ENCODE measurements at regions not wholly inside any gene's neighbourhood (a gene's known extent, or its start where the extent isn't known, plus 50 kb on each side); places are given as distances from the start of the nearest gene placed in this dataset.

- H4K20me1 ChIP-seq (ENCODE audit: insufficient read depth, poor library complexity, severe bottlenecking) = no peaks in the 10 kb centered on the region
- no peaks in the 10 kb centered on the region for H3K9me3 ChIP-seq (ENCODE audit: low read depth)
- no peak overlapping the region for H3K4me2 ChIP-seq
- no peaks in the 10 kb centered on the region for H3K9me2 ChIP-seq (replicated peaks; ENCODE audit: insufficient read depth)
- no peak overlapping the region for H3K27ac ChIP-seq
- H3K4me3 ChIP-seq = no peak overlapping the region
- no peaks in the 10 kb centered on the region for H3K79me2 ChIP-seq
- H3K36me3 ChIP-seq (replicated peaks; ENCODE audit: insufficient read depth, low read depth) = no peaks in the 10 kb centered on the region
- peaks cover 4% of the 10 kb centered on the region for H3K27me3 ChIP-seq
- TF ChIP-seq EZH2 (IDR thresholded peaks at IDR 0.05; ENCODE audit: borderline replicate concordance) = no peak
- TF ChIP-seq, protein P1, sequence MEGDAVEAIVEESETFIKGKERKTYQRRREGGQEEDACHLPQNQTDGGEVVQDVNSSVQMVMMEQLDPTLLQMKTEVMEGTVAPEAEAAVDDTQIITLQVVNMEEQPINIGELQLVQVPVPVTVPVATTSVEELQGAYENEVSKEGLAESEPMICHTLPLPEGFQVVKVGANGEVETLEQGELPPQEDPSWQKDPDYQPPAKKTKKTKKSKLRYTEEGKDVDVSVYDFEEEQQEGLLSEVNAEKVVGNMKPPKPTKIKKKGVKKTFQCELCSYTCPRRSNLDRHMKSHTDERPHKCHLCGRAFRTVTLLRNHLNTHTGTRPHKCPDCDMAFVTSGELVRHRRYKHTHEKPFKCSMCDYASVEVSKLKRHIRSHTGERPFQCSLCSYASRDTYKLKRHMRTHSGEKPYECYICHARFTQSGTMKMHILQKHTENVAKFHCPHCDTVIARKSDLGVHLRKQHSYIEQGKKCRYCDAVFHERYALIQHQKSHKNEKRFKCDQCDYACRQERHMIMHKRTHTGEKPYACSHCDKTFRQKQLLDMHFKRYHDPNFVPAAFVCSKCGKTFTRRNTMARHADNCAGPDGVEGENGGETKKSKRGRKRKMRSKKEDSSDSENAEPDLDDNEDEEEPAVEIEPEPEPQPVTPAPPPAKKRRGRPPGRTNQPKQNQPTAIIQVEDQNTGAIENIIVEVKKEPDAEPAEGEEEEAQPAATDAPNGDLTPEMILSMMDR (IDR thresholded peaks at IDR 0.05; ENCODE audit: poor library complexity) = no peak
- TF ChIP-seq EZH2phosphoT487 (IDR thresholded peaks at IDR 0.05; ENCODE audit: low read depth, severe bottlenecking, unreplicated experiment) = no peak
- no peak for DNase-seq (ENCODE audit: low spot score)
- H2AFZ ChIP-seq = no peak overlapping the region
- WGBS (ENCODE audit: low lambda C conversion rate, missing lambda C conversion rate) = 87% methylated on average over 5 of the region's 5 CpGs
- H3K4me1 ChIP-seq (ENCODE audit: insufficient read depth) = no peaks in the 10 kb centered on the region
These were observed 143.4 kb upstream of the EGR2 start for GRCh38 chr10:62959553-62959952.

DNA sequence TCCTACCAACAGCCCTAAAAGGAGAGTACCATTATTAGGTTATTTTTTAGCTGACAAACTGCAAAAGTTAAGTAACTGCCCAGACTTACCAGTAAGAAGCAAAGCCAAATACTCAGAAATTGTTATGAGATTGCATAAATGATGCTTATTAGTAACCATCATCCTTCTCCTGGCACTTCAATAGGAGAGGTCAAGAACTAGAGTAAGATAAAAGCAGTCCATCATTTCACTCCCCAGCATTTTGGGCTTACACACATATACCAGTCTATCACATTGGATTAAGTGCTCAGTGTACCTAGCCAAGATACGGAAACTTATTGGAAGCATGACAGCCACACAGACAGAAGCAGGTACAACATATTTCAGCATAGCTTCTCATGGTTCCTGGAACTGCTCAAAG lies 142.8 kb upstream of the EGR2 start:
- H3K4me3 ChIP-seq = no peak overlapping the region
- no peaks in the 10 kb centered on the region for H3K36me3 ChIP-seq (replicated peaks; ENCODE audit: insufficient read depth, low read depth)
- no peak overlapping the region for H3K27ac ChIP-seq
- H3K9me3 ChIP-seq (ENCODE audit: low read depth) = no peaks in the 10 kb centered on the region
- no peaks in the 10 kb centered on the region for H3K9me2 ChIP-seq (replicated peaks; ENCODE audit: insufficient read depth)
- no peak for DNase-seq (ENCODE audit: low spot score)
- TF ChIP-seq EZH2phosphoT487 (IDR thresholded peaks at IDR 0.05; ENCODE audit: low read depth, severe bottlenecking, unreplicated experiment) (no peak), EZH2 (IDR thresholded peaks at IDR 0.05; ENCODE audit: borderline replicate concordance) (no peak)
- TF ChIP-seq, protein P1 (IDR thresholded peaks at IDR 0.05; ENCODE audit: poor library complexity) = no peak
- 83% methylated on average over 1 of the region's 1 CpG for WGBS (ENCODE audit: low lambda C conversion rate, missing lambda C conversion rate)
- no peaks in the 10 kb centered on the region for H3K79me2 ChIP-seq
- no peak overlapping the region for H2AFZ ChIP-seq
- H3K4me1 ChIP-seq (ENCODE audit: insufficient read depth) = no peaks in the 10 kb centered on the region
- H4K20me1 ChIP-seq (ENCODE audit: insufficient read depth, poor library complexity, severe bottlenecking) = no peaks in the 10 kb centered on the region
- no peak overlapping the region for H3K4me2 ChIP-seq
- peaks cover 4% of the 10 kb centered on the region for H3K27me3 ChIP-seq

GRCh38 chr10:62946278-62946677 lies 130.1 kb upstream of the EGR2 start:
- H3K27me3 ChIP-seq = no peaks in the 10 kb centered on the region
- no peaks in the 10 kb centered on the region for H3K79me2 ChIP-seq
- TF ChIP-seq, protein P1 (IDR thresholded peaks at IDR 0.05; ENCODE audit: poor library complexity) = no peak
- TF ChIP-seq EZH2 (IDR thresholded peaks at IDR 0.05; ENCODE audit: borderline replicate concordance) (no peak), EZH2phosphoT487 (IDR thresholded peaks at IDR 0.05; ENCODE audit: low read depth, severe bottlenecking, unreplicated experiment) (no peak)
- H2AFZ ChIP-seq = no peak overlapping the region
- H3K4me2 ChIP-seq = no peak overlapping the region
- H3K4me3 ChIP-seq = no peak overlapping the region
- no peaks in the 10 kb centered on the region for H3K4me1 ChIP-seq (ENCODE audit: insufficient read depth)
- 100% methylated on average over 3 of the region's 3 CpGs for WGBS (ENCODE audit: low lambda C conversion rate, missing lambda C conversion rate)
- H3K9me2 ChIP-seq (replicated peaks; ENCODE audit: insufficient read depth) = no peaks in the 10 kb centered on the region
- no peaks in the 10 kb centered on the region for H3K36me3 ChIP-seq (replicated peaks; ENCODE audit: insufficient read depth, low read depth)
- no peaks in the 10 kb centered on the region for H3K9me3 ChIP-seq (ENCODE audit: low read depth)
- no peaks in the 10 kb centered on the region for H4K20me1 ChIP-seq (ENCODE audit: insufficient read depth, poor library complexity, severe bottlenecking)
- H3K27ac ChIP-seq = no peak overlapping the region
- no peak for DNase-seq (ENCODE audit: low spot score)

DNA sequence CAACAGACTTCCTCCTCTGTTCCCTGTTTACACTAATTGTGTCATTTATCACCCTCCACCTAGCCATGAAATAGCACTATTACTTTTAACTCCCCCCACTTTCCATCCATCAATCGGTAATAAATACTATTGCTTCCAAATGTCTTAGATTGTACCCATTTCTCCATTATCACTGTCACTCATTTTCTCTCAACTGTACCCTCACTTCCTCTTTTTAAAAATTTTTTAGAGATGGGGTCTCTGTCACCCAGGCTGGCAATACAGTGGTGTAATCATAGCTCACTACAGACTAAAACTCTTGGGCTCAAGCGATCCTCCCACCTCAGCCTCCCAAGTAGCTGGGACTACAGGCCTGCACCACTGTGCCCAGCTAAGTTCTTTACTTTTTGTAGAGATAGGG lies 123.5 kb upstream of the EGR2 start:
- no peak overlapping the region for H3K4me2 ChIP-seq
- no peaks in the 10 kb centered on the region for H3K9me2 ChIP-seq (replicated peaks; ENCODE audit: insufficient read depth)
- H3K79me2 ChIP-seq = no peaks in the 10 kb centered on the region
- no peaks in the 10 kb centered on the region for H3K9me3 ChIP-seq (ENCODE audit: low read depth)
- no peaks in the 10 kb centered on the region for H4K20me1 ChIP-seq (ENCODE audit: insufficient read depth, poor library complexity, severe bottlenecking)
- H3K27ac ChIP-seq = no peak overlapping the region
- no peaks in the 10 kb centered on the region for H3K36me3 ChIP-seq (replicated peaks; ENCODE audit: insufficient read depth, low read depth)
- no peak overlapping the region for H3K4me3 ChIP-seq
- no peak for TF ChIP-seq EZH2phosphoT487 (IDR thresholded peaks at IDR 0.05; ENCODE audit: low read depth, severe bottlenecking, unreplicated experiment)
- no peak for TF ChIP-seq EZH2 (IDR thresholded peaks at IDR 0.05; ENCODE audit: borderline replicate concordance)
- TF ChIP-seq, protein P1 (IDR thresholded peaks at IDR 0.05; ENCODE audit: poor library complexity) = no peak
- 98% methylated on average over 2 of the region's 2 CpGs for WGBS (ENCODE audit: low lambda C conversion rate, missing lambda C conversion rate)
- H3K4me1 ChIP-seq (ENCODE audit: insufficient read depth) = no peaks in the 10 kb centered on the region
- H2AFZ ChIP-seq = no peak overlapping the region
- H3K27me3 ChIP-seq = no peaks in the 10 kb centered on the region
- DNase-seq (ENCODE audit: low spot score) = no peak

Data from hepatocyte (in vitro differentiated cells).